Liver (tissue), 8 donors: ENCODE measurements at regions not wholly inside any gene's neighbourhood (a gene's known extent, or its start where the extent isn't known, plus 50 kb on each side); places are given as distances from the start of the nearest gene placed in this dataset.

Experiments
- DNase-seq: peaks from one replicate; pipeline ENCODE4 v3.0.0-alpha.2; 2017; ENCODE audit warnings: low spot score
- H3K27ac ChIP-seq, 2 donors: one replicate each; pipeline ENCODE4 v1.7.0; 2013; ENCODE audit warnings: inconsistent platforms in 2 of 2, low read length in 2 of 2, control low read depth in 1 of 2, low read depth in 1 of 2, mild to moderate bottlenecking in 1 of 2
- H3K27me3 ChIP-seq, 4 donors: one replicate each; pipeline versions ENCODE4 v1.6.1 to v1.7.0; 2013; ENCODE audit warnings: low read length in 3 of 4, inconsistent platforms in 1 of 4, mild to moderate bottlenecking in 1 of 4, moderate library complexity in 1 of 4; ENCODE audit not compliant: control insufficient read depth in 4 of 4, insufficient read depth in 4 of 4
- H3K36me3 ChIP-seq, 4 donors: one replicate each; pipeline versions ENCODE4 v1.6.1 to v1.7.0; 2013; ENCODE audit warnings: low read length in 3 of 4, mild to moderate bottlenecking in 3 of 4, low read depth in 1 of 4, moderate library complexity in 1 of 4; ENCODE audit not compliant: control insufficient read depth in 4 of 4, insufficient read depth in 3 of 4
- H3K4me1 ChIP-seq, 4 donors: one replicate each; pipeline versions ENCODE4 v1.6.1 to v1.7.0; 2013; ENCODE audit warnings: low read length in 3 of 4, mild to moderate bottlenecking in 3 of 4, moderate library complexity in 1 of 4; ENCODE audit not compliant: control insufficient read depth in 4 of 4, insufficient read depth in 4 of 4
- H3K4me3 ChIP-seq, 3 donors: one replicate each; pipeline versions ENCODE4 v1.6.1 to v1.7.0; 2013; ENCODE audit warnings: low read length in 3 of 3, control low read depth in 1 of 3, low read depth in 1 of 3, mild to moderate bottlenecking in 1 of 3
- H3K9ac ChIP-seq, 2 donors: one replicate each; pipeline ENCODE4 v1.7.0; 2013; ENCODE audit warnings: low read length in 2 of 2, mild to moderate bottlenecking in 2 of 2, moderate library complexity in 2 of 2, control low read depth in 1 of 2, low read depth in 1 of 2
- H3K9me3 ChIP-seq, 4 donors: one replicate each; pipeline versions ENCODE4 v1.6.1 to v1.7.0; 2013; ENCODE audit warnings: low read length in 3 of 4; ENCODE audit not compliant: control insufficient read depth in 4 of 4
- EGR1 ChIP-seq, 2 donors: IDR thresholded peaks; 2 replicates each; pipeline ENCODE4 v1.6.1; 2016 to 2018; ENCODE audit warnings: antibody characterized with exemption in 2 of 2, low read depth in 2 of 2
- FOXA1 ChIP-seq: IDR thresholded peaks from 2 replicates; pipeline ENCODE4 v1.6.1; 2016; ENCODE audit warnings: antibody characterized with exemption
- FOXA2 ChIP-seq: IDR thresholded peaks from 2 replicates; pipeline ENCODE4 v1.6.1; 2016; ENCODE audit warnings: antibody characterized with exemption
- GABPA ChIP-seq, 2 donors: IDR thresholded peaks in 1 of 2; conservative IDR thresholded peaks in 1 of 2; 2 replicates each; pipeline ENCODE4 v1.6.1; 2016; ENCODE audit warnings: antibody characterized with exemption in 2 of 2, mild to moderate bottlenecking in 1 of 2, moderate library complexity in 1 of 2
- HNF4A ChIP-seq, 2 donors: conservative IDR thresholded peaks; 2 replicates each; pipeline ENCODE4 v1.6.1; 2016; ENCODE audit warnings: antibody characterized with exemption in 2 of 2, mild to moderate bottlenecking in 2 of 2
- HNF4G ChIP-seq: IDR thresholded peaks from 2 replicates; pipeline ENCODE4 v1.6.1; 2016; ENCODE audit warnings: antibody characterized with exemption
- JUND ChIP-seq, 2 donors: IDR thresholded peaks; 2 replicates each; pipeline ENCODE4 v1.6.1; 2016; ENCODE audit warnings: antibody characterized with exemption in 2 of 2
- RAD21 ChIP-seq, 2 donors: IDR thresholded peaks; 2 replicates each; pipeline ENCODE4 v1.6.1; 2016; ENCODE audit warnings: antibody characterized with exemption in 2 of 2, mild to moderate bottlenecking in 2 of 2
- RXRA ChIP-seq, 2 donors: IDR thresholded peaks; 2 replicates each; pipeline ENCODE4 v1.6.1; 2017 to 2018; ENCODE audit warnings: antibody characterized with exemption in 2 of 2, mild to moderate bottlenecking in 1 of 2
- SP1 ChIP-seq: IDR thresholded peaks from 2 replicates; pipeline ENCODE4 v1.6.1; 2018; ENCODE audit warnings: antibody characterized with exemption, mild to moderate bottlenecking
- YY1 ChIP-seq: IDR thresholded peaks from 2 replicates; pipeline ENCODE4 v1.6.1; 2016; ENCODE audit warnings: antibody characterized with exemption, mild to moderate bottlenecking
- WGBS: extraction: QIAGEN DNeasy Blood & Tissue Kit; methylation state at CpG from one replicate; pipeline ENCODE4 v1.1.7; 2013; 5-methylcytosine and 5-hydroxymethylcytosine counted together
- TF ChIP-seq, protein P1 (sequence below): IDR thresholded peaks from 2 replicates; pipeline ENCODE4 v1.6.1; 2016; ENCODE audit warnings: antibody characterized with exemption
- TF ChIP-seq, protein P2 (sequence below): IDR thresholded peaks from 2 replicates; pipeline ENCODE4 v1.6.1; 2016; ENCODE audit warnings: antibody characterized with exemption
- TF ChIP-seq, protein P3 (sequence below): fragments of 150-350 bp; IDR thresholded peaks from 2 replicates; pipeline ENCODE4 v1.5.1; 2017; ENCODE audit warnings: improper control_type of control experiment, low read depth, low read length; ENCODE audit not compliant: missing input control
- TF ChIP-seq, protein P4 (sequence below): IDR thresholded peaks from 2 replicates; pipeline ENCODE4 v1.6.1; 2016; ENCODE audit warnings: antibody characterized with exemption, mild to moderate bottlenecking
- TF ChIP-seq, protein P5 (sequence below): IDR thresholded peaks from 2 replicates; pipeline ENCODE4 v1.6.1; 2016; ENCODE audit warnings: antibody characterized with exemption
- donor health status: healthy.
- donor health status: healthy.
- donor health status: healthy.
- donor health status: healthy.
- donor health status: healthy.

DNA sequence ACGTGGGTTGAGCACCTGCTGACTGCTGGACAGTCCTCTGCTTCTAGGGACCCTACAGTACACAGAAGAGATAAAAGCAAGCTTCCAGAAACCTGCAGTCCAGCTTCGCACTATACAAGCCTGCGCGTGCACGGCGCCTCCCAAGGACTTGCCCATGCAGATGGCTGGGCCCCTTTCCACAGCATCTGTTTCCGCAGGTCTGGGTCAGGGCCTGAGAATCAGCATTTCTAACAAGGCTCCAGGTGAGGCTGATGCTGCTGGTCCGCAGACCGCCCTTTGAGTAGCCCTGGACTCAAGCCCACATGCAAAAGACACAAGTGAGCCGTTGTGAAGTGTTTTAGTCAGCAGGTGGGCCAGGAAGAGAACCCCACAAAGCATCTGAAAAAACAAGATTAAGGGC, 133.1 kb downstream of the HSD17B3 start:
- Histone ChIP-seq H3K36me3 (no peaks in the 10 kb centered on the region), H3K27ac (no peak overlapping the region), H3K9me3 (no peaks in the 10 kb centered on the region), H3K27me3 (no peaks in the 10 kb centered on the region), H3K4me3 (no peak overlapping the region), H3K9ac (no peak overlapping the region), H3K4me1 (peaks cover 0 to 1% (median 0%) of the 10 kb centered on the region in 4 donors)
- WGBS = 95% methylated on average over 10 of the region's 10 CpGs
- TF ChIP-seq, protein P1, sequence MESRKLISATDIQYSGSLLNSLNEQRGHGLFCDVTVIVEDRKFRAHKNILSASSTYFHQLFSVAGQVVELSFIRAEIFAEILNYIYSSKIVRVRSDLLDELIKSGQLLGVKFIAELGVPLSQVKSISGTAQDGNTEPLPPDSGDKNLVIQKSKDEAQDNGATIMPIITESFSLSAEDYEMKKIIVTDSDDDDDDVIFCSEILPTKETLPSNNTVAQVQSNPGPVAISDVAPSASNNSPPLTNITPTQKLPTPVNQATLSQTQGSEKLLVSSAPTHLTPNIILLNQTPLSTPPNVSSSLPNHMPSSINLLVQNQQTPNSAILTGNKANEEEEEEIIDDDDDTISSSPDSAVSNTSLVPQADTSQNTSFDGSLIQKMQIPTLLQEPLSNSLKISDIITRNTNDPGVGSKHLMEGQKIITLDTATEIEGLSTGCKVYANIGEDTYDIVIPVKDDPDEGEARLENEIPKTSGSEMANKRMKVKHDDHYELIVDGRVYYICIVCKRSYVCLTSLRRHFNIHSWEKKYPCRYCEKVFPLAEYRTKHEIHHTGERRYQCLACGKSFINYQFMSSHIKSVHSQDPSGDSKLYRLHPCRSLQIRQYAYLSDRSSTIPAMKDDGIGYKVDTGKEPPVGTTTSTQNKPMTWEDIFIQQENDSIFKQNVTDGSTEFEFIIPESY = no peak
- TF ChIP-seq, protein P2, sequence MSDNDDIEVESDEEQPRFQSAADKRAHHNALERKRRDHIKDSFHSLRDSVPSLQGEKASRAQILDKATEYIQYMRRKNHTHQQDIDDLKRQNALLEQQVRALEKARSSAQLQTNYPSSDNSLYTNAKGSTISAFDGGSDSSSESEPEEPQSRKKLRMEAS = no peak
- TF ChIP-seq, protein P3, sequence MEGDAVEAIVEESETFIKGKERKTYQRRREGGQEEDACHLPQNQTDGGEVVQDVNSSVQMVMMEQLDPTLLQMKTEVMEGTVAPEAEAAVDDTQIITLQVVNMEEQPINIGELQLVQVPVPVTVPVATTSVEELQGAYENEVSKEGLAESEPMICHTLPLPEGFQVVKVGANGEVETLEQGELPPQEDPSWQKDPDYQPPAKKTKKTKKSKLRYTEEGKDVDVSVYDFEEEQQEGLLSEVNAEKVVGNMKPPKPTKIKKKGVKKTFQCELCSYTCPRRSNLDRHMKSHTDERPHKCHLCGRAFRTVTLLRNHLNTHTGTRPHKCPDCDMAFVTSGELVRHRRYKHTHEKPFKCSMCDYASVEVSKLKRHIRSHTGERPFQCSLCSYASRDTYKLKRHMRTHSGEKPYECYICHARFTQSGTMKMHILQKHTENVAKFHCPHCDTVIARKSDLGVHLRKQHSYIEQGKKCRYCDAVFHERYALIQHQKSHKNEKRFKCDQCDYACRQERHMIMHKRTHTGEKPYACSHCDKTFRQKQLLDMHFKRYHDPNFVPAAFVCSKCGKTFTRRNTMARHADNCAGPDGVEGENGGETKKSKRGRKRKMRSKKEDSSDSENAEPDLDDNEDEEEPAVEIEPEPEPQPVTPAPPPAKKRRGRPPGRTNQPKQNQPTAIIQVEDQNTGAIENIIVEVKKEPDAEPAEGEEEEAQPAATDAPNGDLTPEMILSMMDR = no peak
- TF ChIP-seq FOXA1 = no peak
- no peak for DNase-seq

DNA sequence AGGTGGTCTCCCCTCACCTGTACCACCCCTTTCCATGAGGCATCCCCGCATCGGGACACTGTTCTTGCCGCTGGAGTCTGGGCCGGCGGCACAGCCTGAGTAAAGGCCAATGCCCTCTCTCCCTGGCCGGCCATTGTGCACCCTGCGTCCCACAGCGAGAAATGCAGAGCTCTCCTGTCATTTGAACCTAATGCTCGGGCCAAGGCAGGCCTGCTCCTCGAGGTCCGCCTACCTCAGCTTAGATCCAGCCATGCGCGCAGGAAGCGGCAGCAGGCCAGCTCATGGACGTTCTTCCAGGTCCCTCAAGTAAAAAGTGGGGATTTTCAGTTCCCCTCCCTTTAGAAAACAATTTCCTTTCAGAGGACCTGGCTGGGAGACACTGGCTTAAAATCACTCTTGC, 135.0 kb downstream of the HSD17B3 start:
- WGBS = 98% methylated on average over 15 of the region's 15 CpGs
- H3K36me3 ChIP-seq = no peaks in the 10 kb centered on the region
- no peak for TF ChIP-seq YY1
- no peak for TF ChIP-seq GABPA (IDR thresholded peaks at IDR 0.05 in 1 of 2, conservative IDR thresholded peaks at IDR 0.05 in 1 of 2)
- no peak for TF ChIP-seq HNF4G
- TF ChIP-seq, protein P1 = no peak
- TF ChIP-seq RXRA (IDR thresholded peaks at IDR 0.05) = no peak
- TF ChIP-seq HNF4A (conservative IDR thresholded peaks at IDR 0.05) = no peak
- TF ChIP-seq, protein P3 = no peak
- TF ChIP-seq RAD21 (IDR thresholded peaks at IDR 0.05) = no peak
- no peak for TF ChIP-seq EGR1 (IDR thresholded peaks at IDR 0.05; ENCODE audit: low read depth in 2 of 2)
- TF ChIP-seq JUND (IDR thresholded peaks at IDR 0.05) = no peak
- TF ChIP-seq, protein P4, sequence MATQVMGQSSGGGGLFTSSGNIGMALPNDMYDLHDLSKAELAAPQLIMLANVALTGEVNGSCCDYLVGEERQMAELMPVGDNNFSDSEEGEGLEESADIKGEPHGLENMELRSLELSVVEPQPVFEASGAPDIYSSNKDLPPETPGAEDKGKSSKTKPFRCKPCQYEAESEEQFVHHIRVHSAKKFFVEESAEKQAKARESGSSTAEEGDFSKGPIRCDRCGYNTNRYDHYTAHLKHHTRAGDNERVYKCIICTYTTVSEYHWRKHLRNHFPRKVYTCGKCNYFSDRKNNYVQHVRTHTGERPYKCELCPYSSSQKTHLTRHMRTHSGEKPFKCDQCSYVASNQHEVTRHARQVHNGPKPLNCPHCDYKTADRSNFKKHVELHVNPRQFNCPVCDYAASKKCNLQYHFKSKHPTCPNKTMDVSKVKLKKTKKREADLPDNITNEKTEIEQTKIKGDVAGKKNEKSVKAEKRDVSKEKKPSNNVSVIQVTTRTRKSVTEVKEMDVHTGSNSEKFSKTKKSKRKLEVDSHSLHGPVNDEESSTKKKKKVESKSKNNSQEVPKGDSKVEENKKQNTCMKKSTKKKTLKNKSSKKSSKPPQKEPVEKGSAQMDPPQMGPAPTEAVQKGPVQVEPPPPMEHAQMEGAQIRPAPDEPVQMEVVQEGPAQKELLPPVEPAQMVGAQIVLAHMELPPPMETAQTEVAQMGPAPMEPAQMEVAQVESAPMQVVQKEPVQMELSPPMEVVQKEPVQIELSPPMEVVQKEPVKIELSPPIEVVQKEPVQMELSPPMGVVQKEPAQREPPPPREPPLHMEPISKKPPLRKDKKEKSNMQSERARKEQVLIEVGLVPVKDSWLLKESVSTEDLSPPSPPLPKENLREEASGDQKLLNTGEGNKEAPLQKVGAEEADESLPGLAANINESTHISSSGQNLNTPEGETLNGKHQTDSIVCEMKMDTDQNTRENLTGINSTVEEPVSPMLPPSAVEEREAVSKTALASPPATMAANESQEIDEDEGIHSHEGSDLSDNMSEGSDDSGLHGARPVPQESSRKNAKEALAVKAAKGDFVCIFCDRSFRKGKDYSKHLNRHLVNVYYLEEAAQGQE = no peak
- TF ChIP-seq FOXA2 = no peak
- TF ChIP-seq, protein P2 = no peak
- TF ChIP-seq, protein P5, sequence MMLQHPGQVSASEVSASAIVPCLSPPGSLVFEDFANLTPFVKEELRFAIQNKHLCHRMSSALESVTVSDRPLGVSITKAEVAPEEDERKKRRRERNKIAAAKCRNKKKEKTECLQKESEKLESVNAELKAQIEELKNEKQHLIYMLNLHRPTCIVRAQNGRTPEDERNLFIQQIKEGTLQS = no peak
- TF ChIP-seq SP1 = no peak
- no peak for TF ChIP-seq FOXA1
- no peak overlapping the region for H3K4me3 ChIP-seq
- no peak overlapping the region for H3K9ac ChIP-seq
- no peak for DNase-seq
- no peaks in the 10 kb centered on the region for H3K27me3 ChIP-seq
- peaks cover 0 to 1% (median 0%) of the 10 kb centered on the region in 4 donors for H3K4me1 ChIP-seq
- H3K9me3 ChIP-seq = no peaks in the 10 kb centered on the region
- H3K27ac ChIP-seq = no peak overlapping the region
